GM12873 (cell line): ENCODE measurements at regions not wholly inside any gene's neighbourhood (a gene's known extent, or its start where the extent isn't known, plus 50 kb on each side); places are given as distances from the start of the nearest gene placed in this dataset.

Source experiments
- TF ChIP-seq, protein P1 (sequence below): IDR thresholded peaks from 2 replicates; pipeline ENCODE4 v1.5.1; 2012; ENCODE audit warnings: low read depth, mild to moderate bottlenecking, moderate library complexity, low read length, control low read depth; ENCODE audit not compliant: insufficient read depth; ENCODE audit errors: missing control alignments

- TF ChIP-seq, protein P1, sequence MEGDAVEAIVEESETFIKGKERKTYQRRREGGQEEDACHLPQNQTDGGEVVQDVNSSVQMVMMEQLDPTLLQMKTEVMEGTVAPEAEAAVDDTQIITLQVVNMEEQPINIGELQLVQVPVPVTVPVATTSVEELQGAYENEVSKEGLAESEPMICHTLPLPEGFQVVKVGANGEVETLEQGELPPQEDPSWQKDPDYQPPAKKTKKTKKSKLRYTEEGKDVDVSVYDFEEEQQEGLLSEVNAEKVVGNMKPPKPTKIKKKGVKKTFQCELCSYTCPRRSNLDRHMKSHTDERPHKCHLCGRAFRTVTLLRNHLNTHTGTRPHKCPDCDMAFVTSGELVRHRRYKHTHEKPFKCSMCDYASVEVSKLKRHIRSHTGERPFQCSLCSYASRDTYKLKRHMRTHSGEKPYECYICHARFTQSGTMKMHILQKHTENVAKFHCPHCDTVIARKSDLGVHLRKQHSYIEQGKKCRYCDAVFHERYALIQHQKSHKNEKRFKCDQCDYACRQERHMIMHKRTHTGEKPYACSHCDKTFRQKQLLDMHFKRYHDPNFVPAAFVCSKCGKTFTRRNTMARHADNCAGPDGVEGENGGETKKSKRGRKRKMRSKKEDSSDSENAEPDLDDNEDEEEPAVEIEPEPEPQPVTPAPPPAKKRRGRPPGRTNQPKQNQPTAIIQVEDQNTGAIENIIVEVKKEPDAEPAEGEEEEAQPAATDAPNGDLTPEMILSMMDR: no peak
These were observed 201.4 kb downstream of the CHD9NB start for GRCh38 chr16:52851211-52851740.

DNA sequence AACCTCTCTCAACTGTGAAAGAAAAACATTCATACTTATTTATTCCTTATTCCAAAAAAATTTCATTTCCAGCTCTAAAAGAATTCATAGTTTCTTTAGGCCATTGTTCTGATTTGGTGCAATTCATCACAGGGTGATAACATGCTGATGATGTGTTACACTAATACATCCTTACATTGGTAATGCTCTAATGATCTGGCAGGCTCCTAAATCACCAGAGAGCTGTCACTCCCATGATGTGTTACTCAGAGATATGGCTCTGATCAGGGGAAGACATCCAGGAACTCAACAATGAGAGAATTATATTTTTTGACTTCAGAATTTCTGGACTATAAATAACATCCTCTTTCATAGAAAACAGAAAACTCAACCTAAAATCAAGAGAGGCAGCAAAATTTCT lies 209.3 kb downstream of the CHD9NB start:
- TF ChIP-seq, protein P1: no peak

GRCh38 chr16:52837251-52837650 lies 215.4 kb downstream of the CHD9NB start:
- TF ChIP-seq, protein P1: no peak

DNA sequence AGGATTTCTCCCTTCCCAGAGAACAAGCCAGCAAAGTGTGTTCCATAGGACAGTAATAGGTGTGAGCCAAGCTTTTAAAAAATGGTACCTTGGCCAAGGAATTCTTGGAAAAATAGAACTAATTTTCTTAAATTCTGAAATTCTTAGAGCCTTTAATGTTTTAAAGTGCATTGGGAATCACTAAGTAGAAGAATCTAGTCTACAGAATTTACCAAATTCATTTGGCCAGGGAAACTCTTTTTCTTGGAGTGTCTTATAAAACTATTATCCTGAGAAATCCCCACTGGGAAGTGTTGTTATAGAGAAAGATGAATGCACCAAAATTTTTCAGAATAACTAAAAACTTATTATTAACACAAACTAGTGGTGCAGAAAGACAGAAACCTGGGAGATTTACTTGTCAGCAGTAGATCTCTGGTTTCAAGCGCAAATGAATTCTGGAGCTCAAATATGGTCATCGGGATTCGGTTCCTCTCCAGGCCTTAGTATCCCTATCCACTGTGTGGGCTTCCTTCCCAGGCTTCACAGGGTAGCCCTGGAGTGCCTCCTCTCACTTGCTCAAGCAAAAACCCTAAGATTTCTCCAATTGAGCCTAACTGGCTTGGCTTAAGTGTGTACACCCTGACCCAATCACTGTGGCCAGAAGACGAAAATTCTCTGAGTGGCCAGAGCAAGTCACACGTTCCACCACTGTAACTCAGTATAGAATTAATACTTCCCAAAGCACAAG lies 217.8 kb downstream of the CHD9NB start:
- TF ChIP-seq, protein P1: no peak

- TF ChIP-seq, protein P1: no peak
These were observed 219.9 kb downstream of the CHD9NB start for GRCh38 chr16:52832771-52833170.

GRCh38 chr16:52827456-52827855 lies 225.2 kb downstream of the CHD9NB start:
- TF ChIP-seq, protein P1: no peak

- TF ChIP-seq, protein P1: no peak
These were observed 226.8 kb downstream of the CHD9NB start for GRCh38 chr16:52825892-52826291.
